HUES6 (cell line): ENCODE measurements at regions not wholly inside any gene's neighbourhood (a gene's known extent, or its start where the extent isn't known, plus 50 kb on each side); places are given as distances from the start of the nearest gene placed in this dataset.
"Not testable (repeated sequence)": the region's sequence is repeated elsewhere in the genome, so short reads cannot be mapped to it uniquely, and the experiment has no call there.

Experiments used
- H3K27ac ChIP-seq: 2 replicates; pipeline ENCODE4 v1.7.0; 2013; ENCODE audit warnings: low read depth, mild to moderate bottlenecking, low read length, inconsistent platforms
- H3K27me3 ChIP-seq: 2 replicates; pipeline ENCODE4 v1.6.1; 2013; ENCODE audit warnings: low read length; ENCODE audit not compliant: control insufficient read depth, insufficient read depth
- H3K36me3 ChIP-seq: 2 replicates; pipeline ENCODE4 v1.6.1; 2013; ENCODE audit warnings: low read length; ENCODE audit not compliant: control insufficient read depth, insufficient read depth
- H3K4me1 ChIP-seq: 2 replicates; pipeline ENCODE4 v1.6.1; 2013; ENCODE audit warnings: low read length; ENCODE audit not compliant: control insufficient read depth, insufficient read depth
- H3K4me3 ChIP-seq: 2 replicates; pipeline ENCODE4 v1.5.1; 2013; ENCODE audit warnings: low read depth, low read length
- H3K9ac ChIP-seq: one replicate; pipeline ENCODE4 v1.6.1; 2013; ENCODE audit warnings: mild to moderate bottlenecking, low read length
- H3K9me3 ChIP-seq: 2 replicates; pipeline ENCODE4 v1.6.1; 2013; ENCODE audit warnings: low read depth, low read length; ENCODE audit not compliant: control insufficient read depth, insufficient read depth

GRCh38 chrX:86887341-86887740 lies 630.3 kb upstream of the KLHL4 start:
- H3K27me3 ChIP-seq, result no peaks in the 10 kb centered on the region
- H3K9ac ChIP-seq, result no peak overlapping the region
- H3K36me3 ChIP-seq, result no peaks in the 10 kb centered on the region
- H3K9me3 ChIP-seq, result 0 out of 2 replicates have a peak, but pooled peaks cover 5% of the 10 kb centered on the region
- H3K27ac ChIP-seq, result no peak overlapping the region
- H3K4me3 ChIP-seq, result no peak overlapping the region
- H3K4me1 ChIP-seq, result no peaks in the 10 kb centered on the region

DNA sequence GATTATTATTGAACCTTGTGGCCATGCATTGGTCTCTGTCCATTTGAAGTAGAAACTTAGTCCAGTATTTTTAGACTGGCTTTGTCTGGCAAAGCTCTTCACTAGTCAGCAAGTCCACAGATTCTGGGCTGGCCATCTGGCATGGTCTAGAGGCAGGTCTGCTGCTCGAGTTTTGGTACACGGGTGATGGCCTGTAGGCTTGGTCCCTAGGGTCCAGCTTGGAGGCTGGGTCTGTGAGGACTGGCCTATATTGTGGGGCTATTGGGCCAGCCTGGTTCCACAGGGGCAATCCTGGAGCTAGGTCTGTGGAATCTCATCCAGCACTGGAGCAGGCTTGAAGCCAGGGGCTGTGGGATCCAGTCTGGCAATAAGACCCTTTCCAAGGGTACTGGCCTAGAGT lies 607.6 kb upstream of the KLHL4 start:
- Histone ChIP-seq H3K27me3 (peaks cover 3% of the 10 kb centered on the region; the same call in 1 of the 2 replicates), H3K4me1 (no peaks in the 10 kb centered on the region), H3K9ac (no peak overlapping the region), H3K9me3 (no peaks in the 10 kb centered on the region), H3K27ac (no peak overlapping the region), H3K36me3 (no peaks in the 10 kb centered on the region), H3K4me3 (no peak overlapping the region)

GRCh38 chrX:86910602-86911311 lies 606.8 kb upstream of the KLHL4 start:
- no peak overlapping the region for H3K9ac ChIP-seq
- peaks cover 3% of the 10 kb centered on the region; the same call in 1 of the 2 replicates for H3K27me3 ChIP-seq

DNA sequence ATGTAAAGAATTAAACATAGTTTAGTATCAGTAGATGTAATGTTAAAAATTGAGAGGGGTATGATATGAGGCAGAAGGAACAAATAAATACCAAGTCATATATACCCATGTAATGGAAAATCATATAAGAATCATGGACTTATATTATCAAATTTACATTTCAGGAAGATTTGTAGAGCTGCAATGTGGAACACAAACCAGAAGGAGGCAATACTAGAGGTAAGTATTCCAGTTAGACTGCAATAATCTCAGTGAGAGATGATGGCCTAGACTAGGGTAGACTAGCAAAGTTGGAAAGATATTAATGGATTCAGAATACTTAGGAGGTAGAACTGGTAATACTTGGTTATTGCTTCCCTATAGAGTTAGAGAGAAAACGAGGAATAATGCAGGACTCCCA lies 603.0 kb upstream of the KLHL4 start:
- H3K9ac ChIP-seq, result no peak overlapping the region
- no peaks in the 10 kb centered on the region for H3K9me3 ChIP-seq
- peaks cover 4% of the 10 kb centered on the region; the same call in 1 of the 2 replicates for H3K27me3 ChIP-seq
- no peak overlapping the region for H3K4me3 ChIP-seq
- no peak overlapping the region for H3K27ac ChIP-seq
- H3K4me1 ChIP-seq, result no peaks in the 10 kb centered on the region
- H3K36me3 ChIP-seq, result no peaks in the 10 kb centered on the region

More at GRCh38 chrX:86910602-86911311, 606.8 kb upstream of the KLHL4 start:
- Histone ChIP-seq H3K9me3 (no peaks in the 10 kb centered on the region), H3K36me3 (no peaks in the 10 kb centered on the region), H3K27ac (no peak overlapping the region), H3K4me3 (no peak overlapping the region), H3K4me1 (no peaks in the 10 kb centered on the region)

GRCh38 chrX:86917959-86918358 lies 599.6 kb upstream of the KLHL4 start:
- Histone ChIP-seq H3K4me3 (no peak overlapping the region), H3K4me1 (no peaks in the 10 kb centered on the region), H3K27ac (no peak overlapping the region), H3K36me3 (no peaks in the 10 kb centered on the region), H3K9ac (no peak overlapping the region), H3K9me3 (no peaks in the 10 kb centered on the region), H3K27me3 (peaks cover 7% of the 10 kb centered on the region; the same call in 1 of the 2 replicates)

- no peak overlapping the region for H3K27ac ChIP-seq
- no peak overlapping the region for H3K9ac ChIP-seq
- H3K4me1 ChIP-seq, result no peaks in the 10 kb centered on the region
- no peaks in the 10 kb centered on the region; the same call in 1 of the 2 replicates for H3K9me3 ChIP-seq
- no peaks in the 10 kb centered on the region for H3K36me3 ChIP-seq
- H3K27me3 ChIP-seq, result no peaks in the 10 kb centered on the region
- H3K4me3 ChIP-seq, result no peak overlapping the region
Measured at GRCh38 chrX:86930419-86930818, 587.2 kb upstream of the KLHL4 start.

GRCh38 chrX:86935988-86936387 lies 581.6 kb upstream of the KLHL4 start:
- Histone ChIP-seq H3K27me3 (no peaks in the 10 kb centered on the region; the same call in 1 of the 2 replicates), H3K4me1 (no peaks in the 10 kb centered on the region), H3K9me3 (no peaks in the 10 kb centered on the region; the same call in 1 of the 2 replicates), H3K36me3 (no peaks in the 10 kb centered on the region), H3K27ac (no peak overlapping the region), H3K4me3 (no peak overlapping the region), H3K9ac (no peak overlapping the region)

DNA sequence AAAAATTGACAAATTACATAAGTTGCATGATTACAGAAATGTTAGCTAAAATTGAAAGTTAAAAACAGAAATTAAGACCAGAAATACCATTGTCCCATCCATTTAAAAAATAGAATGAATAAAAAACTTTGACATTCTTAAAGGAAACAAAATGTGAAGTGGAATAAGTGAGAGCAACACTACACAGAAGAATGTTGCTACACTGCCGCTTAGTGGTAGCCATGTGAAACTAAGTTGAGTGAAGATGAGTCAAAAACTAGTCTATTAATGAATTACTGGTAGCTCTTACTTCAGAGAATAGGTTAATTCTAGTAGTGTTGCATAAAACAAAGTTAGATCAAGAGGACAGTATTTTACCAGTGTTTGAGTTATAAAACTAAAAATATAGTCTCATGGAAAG lies 571.0 kb upstream of the KLHL4 start:
- Histone ChIP-seq H3K4me3 (no peak overlapping the region), H3K36me3 (no peaks in the 10 kb centered on the region), H3K4me1 (peaks cover 24% of the 10 kb centered on the region), H3K9ac (no peak overlapping the region), H3K9me3 (0 out of 2 replicates have a peak, but pooled peaks cover 2% of the 10 kb centered on the region), H3K27ac (no peak overlapping the region), H3K27me3 (no peaks in the 10 kb centered on the region)

DNA sequence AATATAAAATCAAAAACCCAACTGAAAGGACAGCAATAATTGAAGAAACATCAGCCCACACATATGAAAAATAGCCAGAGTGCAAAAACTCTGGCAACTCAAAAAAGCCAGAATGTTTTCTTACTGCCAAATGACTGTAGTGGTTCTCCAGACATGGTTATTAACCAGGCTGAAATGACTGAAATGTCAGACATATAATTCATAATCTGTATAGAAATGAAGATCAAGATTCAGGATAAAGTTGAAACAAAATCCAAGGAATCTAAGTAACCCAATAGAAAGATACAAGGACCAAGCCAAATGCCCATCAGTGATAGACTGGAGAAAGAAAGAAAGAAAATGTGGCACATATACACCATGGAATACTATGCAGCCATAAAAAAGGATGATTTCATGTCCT lies 553.3 kb upstream of the KLHL4 start:
- H3K4me1 ChIP-seq, result no peaks in the 10 kb centered on the region
- no peak overlapping the region for H3K27ac ChIP-seq
- H3K9me3 ChIP-seq, result peaks cover 11% of the 10 kb centered on the region; the same call in 1 of the 2 replicates
- peaks cover 3% of the 10 kb centered on the region; the same call in 1 of the 2 replicates for H3K36me3 ChIP-seq
- H3K27me3 ChIP-seq, result no peaks in the 10 kb centered on the region; the same call in 1 of the 2 replicates
- H3K9ac ChIP-seq, result no peak overlapping the region
- no peak overlapping the region for H3K4me3 ChIP-seq

DNA sequence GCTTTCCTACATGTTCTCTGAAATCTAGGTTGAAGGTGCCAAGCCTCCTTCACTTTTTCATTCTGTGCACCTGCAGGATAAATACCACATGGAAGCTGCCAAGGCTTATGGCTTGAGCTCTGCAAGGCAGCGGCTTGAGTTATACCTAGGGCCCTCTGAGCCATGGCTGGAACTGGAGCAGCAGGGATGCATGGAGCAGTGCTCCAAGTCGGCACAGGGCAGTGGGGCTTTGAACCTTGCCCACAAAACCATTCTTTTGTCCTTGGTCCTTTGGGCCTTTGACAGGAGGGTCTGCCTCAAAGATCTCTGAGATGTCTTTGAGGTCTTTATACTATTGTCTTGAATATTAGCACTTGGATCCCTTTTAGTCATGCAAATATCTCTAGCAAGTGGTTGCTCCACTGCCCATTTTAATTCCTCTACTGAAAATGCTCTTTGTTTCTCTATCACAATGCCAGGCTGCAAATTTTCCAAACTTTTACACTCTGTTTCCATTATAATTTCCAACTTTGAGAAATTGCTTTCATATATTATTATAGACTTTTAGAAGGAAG lies 536.2 kb upstream of the KLHL4 start:
- peaks cover 6% of the 10 kb centered on the region; the same call in 1 of the 2 replicates for H3K9me3 ChIP-seq
- H3K4me3 ChIP-seq, result peak overlapping the region; percentile 14; the same call in 1 of the 2 replicates
- peak overlapping the region; percentile 83; the same call in 1 of the 2 replicates for H3K27ac ChIP-seq
- peaks cover 15% of the 10 kb centered on the region for H3K4me1 ChIP-seq
- no peaks in the 10 kb centered on the region for H3K27me3 ChIP-seq
- no peaks in the 10 kb centered on the region; the same call in 1 of the 2 replicates for H3K36me3 ChIP-seq
- H3K9ac ChIP-seq, result peak overlapping the region; percentile 67

GRCh38 chrX:86987351-86987750 lies 530.3 kb upstream of the KLHL4 start:
- H3K27me3 ChIP-seq, H3K36me3 ChIP-seq, H3K9me3 ChIP-seq, H3K27ac ChIP-seq, H3K4me1 ChIP-seq, H3K9ac ChIP-seq, H3K4me3 ChIP-seq: not testable (repeated sequence)
